Panc1 (cell line): ENCODE measurements at regions not wholly inside any gene's neighbourhood (a gene's known extent, or its start where the extent isn't known, plus 50 kb on each side); places are given as distances from the start of the nearest gene placed in this dataset.

Source experiments
- CTCF ChIP-seq: fragments of 450-650 bp; IDR thresholded peaks from 2 replicates; pipeline ENCODE4 v1.5.1; 2017; ENCODE audit warnings: mild to moderate bottlenecking
- POLR2AphosphoS5 ChIP-seq: IDR thresholded peaks from 2 replicates; pipeline ENCODE4 v1.6.1; 2012; ENCODE audit warnings: mild to moderate bottlenecking, low read depth, low read length, moderate library complexity
- SIN3A ChIP-seq: IDR thresholded peaks from 2 replicates; pipeline ENCODE4 v1.6.1; 2012; ENCODE audit warnings: low read depth, mild to moderate bottlenecking, low read length, moderate library complexity, borderline replicate concordance; ENCODE audit not compliant: insufficient read depth
- TF ChIP-seq, protein P1 (sequence below), 2 experiments: IDR thresholded peaks; 2 replicates each; pipeline ENCODE4 v1.6.1; 2011 to 2012; ENCODE audit warnings: low read depth in 2 of 2, control low read depth in 1 of 2, low read length in 1 of 2, mild to moderate bottlenecking in 1 of 2, moderate library complexity in 1 of 2; ENCODE audit not compliant: insufficient read depth in 1 of 2

GRCh38 chr20:1806456-1806855 is 88.8 kb upstream of the SIRPA start:
- TF ChIP-seq CTCF, result no peak
- TF ChIP-seq POLR2AphosphoS5, result no peak
- TF ChIP-seq, protein P1, sequence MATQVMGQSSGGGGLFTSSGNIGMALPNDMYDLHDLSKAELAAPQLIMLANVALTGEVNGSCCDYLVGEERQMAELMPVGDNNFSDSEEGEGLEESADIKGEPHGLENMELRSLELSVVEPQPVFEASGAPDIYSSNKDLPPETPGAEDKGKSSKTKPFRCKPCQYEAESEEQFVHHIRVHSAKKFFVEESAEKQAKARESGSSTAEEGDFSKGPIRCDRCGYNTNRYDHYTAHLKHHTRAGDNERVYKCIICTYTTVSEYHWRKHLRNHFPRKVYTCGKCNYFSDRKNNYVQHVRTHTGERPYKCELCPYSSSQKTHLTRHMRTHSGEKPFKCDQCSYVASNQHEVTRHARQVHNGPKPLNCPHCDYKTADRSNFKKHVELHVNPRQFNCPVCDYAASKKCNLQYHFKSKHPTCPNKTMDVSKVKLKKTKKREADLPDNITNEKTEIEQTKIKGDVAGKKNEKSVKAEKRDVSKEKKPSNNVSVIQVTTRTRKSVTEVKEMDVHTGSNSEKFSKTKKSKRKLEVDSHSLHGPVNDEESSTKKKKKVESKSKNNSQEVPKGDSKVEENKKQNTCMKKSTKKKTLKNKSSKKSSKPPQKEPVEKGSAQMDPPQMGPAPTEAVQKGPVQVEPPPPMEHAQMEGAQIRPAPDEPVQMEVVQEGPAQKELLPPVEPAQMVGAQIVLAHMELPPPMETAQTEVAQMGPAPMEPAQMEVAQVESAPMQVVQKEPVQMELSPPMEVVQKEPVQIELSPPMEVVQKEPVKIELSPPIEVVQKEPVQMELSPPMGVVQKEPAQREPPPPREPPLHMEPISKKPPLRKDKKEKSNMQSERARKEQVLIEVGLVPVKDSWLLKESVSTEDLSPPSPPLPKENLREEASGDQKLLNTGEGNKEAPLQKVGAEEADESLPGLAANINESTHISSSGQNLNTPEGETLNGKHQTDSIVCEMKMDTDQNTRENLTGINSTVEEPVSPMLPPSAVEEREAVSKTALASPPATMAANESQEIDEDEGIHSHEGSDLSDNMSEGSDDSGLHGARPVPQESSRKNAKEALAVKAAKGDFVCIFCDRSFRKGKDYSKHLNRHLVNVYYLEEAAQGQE (IDR thresholded peaks at IDR 0.05; ENCODE audit: insufficient read depth in 1 of 2, low read depth in 2 of 2, low read length in 1 of 2), result no peak
- no peak for TF ChIP-seq SIN3A
